22Rv1 (cell line): ENCODE measurements at regions not wholly inside any gene's neighbourhood (a gene's known extent, or its start where the extent isn't known, plus 50 kb on each side); places are given as distances from the start of the nearest gene placed in this dataset.

Experiments
- H3K27ac ChIP-seq: fragments of 450-650 bp; 2 replicates; pipeline ENCODE4 v1.5.1; 2017
- ZFX ChIP-seq: fragments of 450-650 bp; IDR thresholded peaks from 2 replicates; pipeline ENCODE4 v1.6.1; 2017; ENCODE audit warnings: antibody characterized with exemption, borderline replicate concordance
- TF ChIP-seq, protein P1 (sequence below): fragments of 450-650 bp; IDR thresholded peaks from 2 replicates; pipeline ENCODE4 v1.5.1; 2017; ENCODE audit warnings: mild to moderate bottlenecking

DNA sequence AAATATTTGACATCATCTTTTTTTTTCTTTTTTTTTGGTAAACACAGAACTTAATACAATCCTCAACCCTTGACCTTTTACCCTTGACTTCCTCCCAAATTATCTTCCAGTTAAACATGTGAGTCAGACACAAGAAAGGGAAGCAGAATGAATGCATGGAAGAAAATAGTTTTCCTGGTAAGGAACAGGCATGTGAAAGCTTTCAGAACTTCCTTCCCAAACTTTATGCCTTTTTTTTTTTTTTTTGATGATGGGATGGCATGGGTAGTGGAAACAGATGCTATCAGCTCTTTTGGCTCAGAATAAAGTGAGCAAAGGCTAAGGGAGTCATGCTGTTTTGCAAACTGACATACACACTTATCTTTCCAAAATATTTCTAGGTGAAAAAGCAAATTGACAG is 1079.1 kb downstream of the TTLL7 start:
- TF ChIP-seq, protein P1, sequence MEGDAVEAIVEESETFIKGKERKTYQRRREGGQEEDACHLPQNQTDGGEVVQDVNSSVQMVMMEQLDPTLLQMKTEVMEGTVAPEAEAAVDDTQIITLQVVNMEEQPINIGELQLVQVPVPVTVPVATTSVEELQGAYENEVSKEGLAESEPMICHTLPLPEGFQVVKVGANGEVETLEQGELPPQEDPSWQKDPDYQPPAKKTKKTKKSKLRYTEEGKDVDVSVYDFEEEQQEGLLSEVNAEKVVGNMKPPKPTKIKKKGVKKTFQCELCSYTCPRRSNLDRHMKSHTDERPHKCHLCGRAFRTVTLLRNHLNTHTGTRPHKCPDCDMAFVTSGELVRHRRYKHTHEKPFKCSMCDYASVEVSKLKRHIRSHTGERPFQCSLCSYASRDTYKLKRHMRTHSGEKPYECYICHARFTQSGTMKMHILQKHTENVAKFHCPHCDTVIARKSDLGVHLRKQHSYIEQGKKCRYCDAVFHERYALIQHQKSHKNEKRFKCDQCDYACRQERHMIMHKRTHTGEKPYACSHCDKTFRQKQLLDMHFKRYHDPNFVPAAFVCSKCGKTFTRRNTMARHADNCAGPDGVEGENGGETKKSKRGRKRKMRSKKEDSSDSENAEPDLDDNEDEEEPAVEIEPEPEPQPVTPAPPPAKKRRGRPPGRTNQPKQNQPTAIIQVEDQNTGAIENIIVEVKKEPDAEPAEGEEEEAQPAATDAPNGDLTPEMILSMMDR = no peak
- no peak for TF ChIP-seq ZFX

DNA sequence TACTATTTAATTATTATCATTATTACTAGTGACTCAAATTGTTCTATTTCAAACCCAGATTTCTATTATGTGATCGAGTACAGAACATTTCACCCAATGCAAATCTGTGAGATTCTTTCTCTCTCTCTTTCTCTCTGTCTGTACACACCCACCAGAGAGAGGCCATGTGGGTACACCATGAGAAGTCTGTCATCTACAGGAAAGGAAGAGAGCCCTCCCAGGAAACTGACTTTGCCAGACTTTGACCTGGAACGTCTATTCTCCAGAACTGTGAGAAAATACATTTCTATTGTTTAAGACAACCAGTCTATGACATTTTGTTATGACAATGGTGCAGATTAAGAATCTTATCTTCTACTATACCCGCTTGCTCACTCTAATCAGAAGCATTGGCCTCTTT is 1091.6 kb downstream of the TTLL7 start:
- no peak overlapping the region for H3K27ac ChIP-seq
- TF ChIP-seq ZFX = no peak
- TF ChIP-seq, protein P1 = no peak

More for the DNA sequence above, 1079.1 kb downstream of the TTLL7 start:
- no peak overlapping the region; the same call in 1 of the 2 replicates for H3K27ac ChIP-seq

DNA sequence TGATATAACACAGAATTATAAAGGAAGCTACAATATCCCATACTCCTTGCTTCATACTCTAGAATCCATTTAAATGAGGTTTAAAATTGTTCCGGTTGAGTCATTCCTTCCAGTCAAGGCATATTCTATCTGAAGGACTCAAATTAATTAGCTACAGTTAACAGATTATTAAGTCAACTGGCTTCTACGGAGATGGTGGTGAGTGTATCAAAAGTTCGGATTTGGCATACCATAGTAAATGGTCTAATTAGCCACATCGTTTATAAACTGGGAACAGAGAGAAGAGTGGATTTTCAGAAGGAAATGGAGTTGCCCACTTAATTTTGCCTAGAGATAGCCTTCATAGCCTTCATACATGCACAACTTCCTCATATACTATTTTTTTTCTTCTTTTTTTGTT is 1095.3 kb downstream of the TTLL7 start:
- no peak overlapping the region for H3K27ac ChIP-seq
- TF ChIP-seq, protein P1 = no peak
- no peak for TF ChIP-seq ZFX

DNA sequence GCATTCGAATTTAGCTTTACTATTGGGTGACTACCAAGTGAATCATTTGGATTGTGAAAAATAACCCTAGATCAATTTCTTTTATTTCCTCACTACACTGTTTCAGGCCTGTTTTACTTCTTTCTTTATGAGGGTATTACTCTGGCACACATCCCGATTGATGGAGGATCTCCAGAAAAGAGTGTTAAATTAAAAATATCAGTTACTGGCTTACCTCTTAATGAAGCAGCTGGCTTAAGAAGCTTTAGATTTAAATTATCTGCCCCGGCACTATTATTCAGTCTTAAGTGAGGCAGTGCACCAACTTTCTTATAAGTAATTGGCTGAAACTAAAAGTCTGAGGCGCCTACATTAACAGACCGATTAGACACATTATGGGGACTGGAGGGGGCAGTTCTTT is 1097.4 kb downstream of the TTLL7 start:
- TF ChIP-seq, protein P1 = no peak
- no peak for TF ChIP-seq ZFX
- H3K27ac ChIP-seq = no peak overlapping the region

DNA sequence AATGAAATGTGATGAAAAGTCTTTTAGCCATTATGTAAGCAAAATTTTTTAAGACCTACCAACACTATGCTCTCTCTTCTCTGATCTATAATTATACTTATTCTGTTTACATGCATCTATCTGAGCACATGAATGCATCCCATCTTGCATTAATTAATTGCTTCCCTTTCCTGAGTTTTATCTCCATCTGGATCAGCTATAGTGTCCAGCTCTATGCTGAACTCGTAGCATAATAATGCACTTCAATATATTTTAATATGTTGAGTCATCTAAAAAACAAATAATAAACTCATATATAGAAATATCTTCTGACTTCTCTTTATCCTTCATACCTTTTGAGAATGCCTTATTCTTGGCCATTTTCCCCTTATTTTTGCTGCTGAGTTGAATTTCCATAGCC is 1097.8 kb downstream of the TTLL7 start:
- H3K27ac ChIP-seq = no peak overlapping the region

DNA sequence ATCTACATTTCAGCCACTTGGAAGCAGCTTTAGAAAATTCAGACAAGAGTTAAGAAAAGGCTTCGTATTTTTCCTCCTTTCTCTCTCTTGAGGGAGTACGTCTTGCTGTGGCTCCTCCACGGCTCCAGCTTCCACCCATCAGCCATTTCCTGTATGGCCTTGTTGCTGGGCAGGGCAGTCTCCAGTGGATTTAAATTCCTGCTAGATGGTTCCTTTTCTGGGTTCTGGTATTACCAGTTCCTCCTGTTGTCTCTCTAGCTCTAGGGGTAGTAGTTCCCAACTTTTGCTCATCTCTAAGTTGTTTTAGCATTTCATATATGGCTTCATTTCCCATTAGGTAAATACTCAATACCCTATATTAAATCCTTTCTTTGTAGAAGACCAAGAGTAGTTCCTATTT is 1098.3 kb downstream of the ADGRL2 start:
- TF ChIP-seq, protein P1 = no peak
- no peak for TF ChIP-seq ZFX
- no peak overlapping the region for H3K27ac ChIP-seq

More for the DNA sequence above, 1097.8 kb downstream of the TTLL7 start:
- TF ChIP-seq, protein P1 = no peak
- no peak for TF ChIP-seq ZFX

DNA sequence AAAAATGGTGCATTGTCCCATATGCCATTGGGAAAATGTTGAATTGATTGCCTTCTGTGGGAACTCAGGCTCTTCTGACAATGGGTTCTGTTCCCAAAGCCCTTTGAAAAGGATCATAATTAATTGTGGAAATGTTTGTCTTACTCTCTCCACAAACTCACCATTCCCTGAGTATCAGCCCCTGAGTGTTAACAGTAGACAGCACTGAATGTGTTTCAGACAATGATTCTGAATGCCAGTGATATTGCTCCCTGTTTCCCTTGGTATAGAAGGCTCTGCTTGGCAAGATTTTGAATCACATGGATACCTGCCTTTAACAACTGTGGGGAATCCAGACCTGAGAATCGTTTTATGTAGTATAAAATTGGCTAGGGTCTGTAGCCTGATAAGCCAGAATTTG is 1096.8 kb downstream of the ADGRL2 start:
- TF ChIP-seq ZFX = no peak
- TF ChIP-seq, protein P1 = no peak
- no peak overlapping the region for H3K27ac ChIP-seq
